ENCODE measurements at regions not wholly inside any gene's neighbourhood (a gene's known extent, or its start where the extent isn't known, plus 50 kb on each side); places are given as distances from the start of the nearest gene placed in this dataset.

GRCh38 chr9:87107072-87107471 is 159.8 kb upstream of the GAS1 start:
- DNase-seq (ENCODE audit: extremely low read depth, low read depth) = no peak
- TF ChIP-seq CTCF (IDR thresholded peaks at IDR 0.05; ENCODE audit: low read depth, low read length) = no peak

- DNase-seq (ENCODE audit: extremely low read depth, low read depth) = no peak
- no peak for TF ChIP-seq CTCF (IDR thresholded peaks at IDR 0.05; ENCODE audit: low read depth, low read length)
Measured at GRCh38 chr9:87108661-87109060, 161.4 kb upstream of the GAS1 start.

DNA sequence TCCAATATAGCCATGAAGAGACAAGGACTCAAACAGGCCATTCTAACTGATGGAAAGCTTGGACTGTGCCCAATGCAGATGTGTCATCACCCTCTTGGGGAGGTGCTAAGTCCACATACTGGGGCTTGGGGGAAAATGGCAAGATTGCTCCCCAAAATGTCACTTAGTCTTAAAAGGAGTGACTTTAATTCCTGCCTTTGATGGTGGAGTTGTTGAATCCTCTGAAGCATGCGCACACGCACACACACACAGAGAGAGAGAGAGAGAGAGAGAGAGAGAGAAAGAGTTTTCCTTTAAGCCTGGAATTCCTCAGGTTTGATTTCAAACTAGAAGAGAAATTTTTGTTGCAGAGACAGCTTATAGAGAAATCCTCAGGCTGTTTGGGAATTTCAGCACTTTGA is 161.9 kb upstream of the GAS1 start:
- no peak for TF ChIP-seq CTCF (IDR thresholded peaks at IDR 0.05; ENCODE audit: low read depth, low read length)
- DNase-seq (ENCODE audit: extremely low read depth, low read depth) = no peak

- DNase-seq (ENCODE audit: extremely low read depth, low read depth) = no peak
- no peak for TF ChIP-seq CTCF (IDR thresholded peaks at IDR 0.05; ENCODE audit: low read depth, low read length)
Measured at GRCh38 chr9:87109851-87110250, 162.5 kb upstream of the GAS1 start.

- no peak for TF ChIP-seq CTCF (IDR thresholded peaks at IDR 0.05; ENCODE audit: low read depth, low read length)
- no peak for DNase-seq (ENCODE audit: extremely low read depth, low read depth)
Measured at GRCh38 chr9:87111010-87111409, 163.7 kb upstream of the GAS1 start.

DNA sequence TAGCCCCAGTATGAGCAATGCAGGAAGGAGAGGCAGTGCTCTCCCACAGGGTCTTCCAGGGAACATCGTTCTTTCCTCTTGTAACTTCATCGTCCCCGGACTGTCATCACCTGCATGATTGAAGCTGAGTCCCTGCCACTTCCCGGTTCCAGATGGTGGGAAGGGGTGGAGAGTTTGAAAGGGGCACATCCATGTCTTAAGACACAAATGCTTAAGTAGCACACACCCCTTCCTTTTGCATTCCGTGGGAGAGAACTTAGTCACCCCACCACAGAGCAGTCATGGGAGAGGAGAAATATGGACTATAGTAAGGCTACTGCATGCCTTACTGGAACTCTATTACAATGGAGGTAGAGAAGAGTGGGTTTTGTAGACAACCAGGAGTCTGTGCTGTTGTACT is 165.3 kb upstream of the GAS1 start:
- DNase-seq (ENCODE audit: extremely low read depth, low read depth) = no peak
- TF ChIP-seq CTCF (IDR thresholded peaks at IDR 0.05; ENCODE audit: low read depth, low read length) = no peak

GRCh38 chr9:87113874-87114273 is 166.6 kb upstream of the GAS1 start:
- TF ChIP-seq CTCF (IDR thresholded peaks at IDR 0.05; ENCODE audit: low read depth, low read length) = no peak

More at GRCh38 chr9:87113874-87114273, 166.6 kb upstream of the GAS1 start:
- no peak for DNase-seq (ENCODE audit: extremely low read depth, low read depth)

Data from AG09319 (cell line).